ENCODE measurements at regions not wholly inside any gene's neighbourhood (a gene's known extent, or its start where the extent isn't known, plus 50 kb on each side); places are given as distances from the start of the nearest gene placed in this dataset.

DNA sequence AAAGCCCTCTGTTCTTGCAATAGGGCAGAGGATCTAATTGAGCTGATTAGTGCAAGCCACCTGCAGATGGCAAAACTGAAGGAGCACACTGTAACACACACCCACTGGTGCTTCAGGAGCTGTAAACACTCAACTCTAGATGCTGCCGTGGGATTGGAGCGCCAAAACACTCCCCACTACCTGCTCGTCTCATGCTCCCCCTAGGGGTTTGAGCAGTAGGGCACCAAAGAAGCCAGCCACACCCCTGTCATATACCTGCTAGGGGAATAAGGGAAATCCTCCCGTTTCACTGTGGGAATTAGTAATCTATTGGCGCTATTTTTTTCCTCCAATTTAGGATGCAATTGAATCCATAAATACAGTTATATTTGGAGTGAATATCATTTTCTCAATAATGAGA lies 360.2 kb downstream of the GLUD2 start:
- TF ChIP-seq CTCF (IDR thresholded peaks at IDR 0.05 in 8 of 11, conservative IDR thresholded peaks at IDR 0.05 in 3 of 11) (no peak), POLR2AphosphoS5 (IDR thresholded peaks at IDR 0.05) (no peak)

Data from spleen (tissue), 7 donors.